SK-N-SH (cell line): ENCODE measurements at regions not wholly inside any gene's neighbourhood (a gene's known extent, or its start where the extent isn't known, plus 50 kb on each side); places are given as distances from the start of the nearest gene placed in this dataset.

Source experiments
- CTCF ChIA-PET: fragments of 300-600, 350-600 bp; formaldehyde crosslinking; extraction: SDS; loops from one replicate; lab custom pipeline; 2021; lab: Yijun Ruan, JAX
- POLR2A ChIA-PET: fragments of 350-600 bp; sonication (Branson Sonifier 250); formaldehyde crosslinking; extraction: SDS; loops from one replicate; lab custom pipeline; 2020; ENCODE audit warnings: antibody characterized with exemption, inconsistent platforms; lab: Yijun Ruan, JAX
- DNase-seq: peaks from one replicate; pipeline ENCODE4 v3.0.0; 2012
- H2AFZ ChIP-seq: fragments of 200-600 bp; sonication (generic); 2 replicates; pipeline ENCODE4 v1.8.1; 2016; ENCODE audit warnings: antibody characterized with exemption, mild to moderate bottlenecking, low read depth
- H3F3A ChIP-seq: fragments of 200-600 bp; sonication (generic); replicated peaks from 2 replicates; pipeline ENCODE3; 2016; ENCODE audit warnings: antibody characterized with exemption, mild to moderate bottlenecking; ENCODE audit not compliant: insufficient read depth
- H3K27ac ChIP-seq, 2 experiments: fragments of 200-500 bp in 1 of 2; fragments of 200-600 bp in 1 of 2; sonication (Bioruptor generic) in 1 of 2; sonication (generic), shearing (Covaris generic) in 1 of 2; 2 replicates each; pipeline versions ENCODE4 v1.5.1 to v1.6.1; 2014 to 2016; ENCODE audit warnings: low read depth in 2 of 2, inconsistent platforms in 1 of 2, low read length in 1 of 2, mild to moderate bottlenecking in 1 of 2, mixed read lengths in 1 of 2
- H3K27me3 ChIP-seq: fragments of 200-600 bp; sonication (generic), shearing (Covaris generic); 2 replicates; pipeline ENCODE4 v1.6.1; 2016; ENCODE audit warnings: mixed run types; ENCODE audit not compliant: insufficient read depth
- H3K36me3 ChIP-seq, 2 experiments: fragments of 200-500 bp in 1 of 2; fragments of 200-600 bp in 1 of 2; sonication (Bioruptor generic) in 1 of 2; sonication (generic) in 1 of 2; replicated peaks in 1 of 2; 2 replicates each; pipeline versions ENCODE3 to v1.5.1; 2014 to 2016; ENCODE audit warnings: low read length in 1 of 2, mild to moderate bottlenecking in 1 of 2; ENCODE audit not compliant: insufficient read depth in 2 of 2, control insufficient read depth in 1 of 2
- H3K4me1 ChIP-seq, 2 experiments: fragments of 200-500 bp in 1 of 2; fragments of 200-600 bp in 1 of 2; sonication (Bioruptor generic) in 1 of 2; sonication (generic), shearing (Covaris generic) in 1 of 2; 2 replicates each; pipeline versions ENCODE4 v1.5.1 to v1.6.1; 2014 to 2016; ENCODE audit warnings: low read depth in 1 of 2, low read length in 1 of 2, mixed run types in 1 of 2; ENCODE audit not compliant: insufficient read depth in 2 of 2, control insufficient read depth in 1 of 2
- H3K4me2 ChIP-seq: fragments of 200-600 bp; sonication (generic), shearing (Covaris generic); 2 replicates; pipeline ENCODE4 v1.6.1; 2017; ENCODE audit warnings: mixed run types
- H3K4me3 ChIP-seq, 2 experiments: fragments of 200-500 bp in 1 of 2; fragments of 200-600 bp in 1 of 2; sonication (Bioruptor generic) in 1 of 2; sonication (generic), shearing (Covaris generic) in 1 of 2; 2 replicates each; pipeline versions ENCODE4 v1.5.1 to v1.8.1; 2014 to 2016; ENCODE audit warnings: low read depth in 2 of 2, inconsistent platforms in 1 of 2, low read length in 1 of 2, mild to moderate bottlenecking in 1 of 2, mixed read lengths in 1 of 2, moderate library complexity in 1 of 2
- H3K79me2 ChIP-seq: fragments of 200-600 bp; sonication (generic); 2 replicates; pipeline ENCODE4 v1.8.1; 2017; ENCODE audit warnings: mild to moderate bottlenecking; ENCODE audit not compliant: insufficient read depth
- H3K9ac ChIP-seq: fragments of 200-600 bp; sonication (generic); 2 replicates; pipeline ENCODE4 v1.6.1; 2017; ENCODE audit warnings: mixed run types
- H3K9me2 ChIP-seq: fragments of 200-600 bp; sonication (generic); 2 replicates; pipeline ENCODE4 v1.6.1; 2017; ENCODE audit warnings: mixed run types
- H3K9me3 ChIP-seq: fragments of 200-600 bp; sonication (generic); 2 replicates; pipeline ENCODE4 v1.6.1; 2017; ENCODE audit warnings: mixed run types, mild to moderate bottlenecking, moderate library complexity
- H4K20me1 ChIP-seq: fragments of 200-600 bp; sonication (generic); 2 replicates; pipeline ENCODE4 v1.6.1; 2017; ENCODE audit warnings: mild to moderate bottlenecking, mixed run types; ENCODE audit not compliant: insufficient read depth
- ELF1 ChIP-seq: IDR thresholded peaks from 2 replicates; pipeline ENCODE4 v1.4.0; 2012
- EP300 ChIP-seq, 2 experiments: IDR thresholded peaks; 2 replicates each; pipeline versions ENCODE4 v1.4.0 to v1.6.1; 2012; ENCODE audit warnings: borderline replicate concordance in 1 of 2, low read depth in 1 of 2, low read length in 1 of 2
- EZH2phosphoT487 ChIP-seq: fragments of 200-600 bp; sonication (generic); IDR thresholded peaks from 2 replicates; pipeline ENCODE4 v1.6.1; 2017; ENCODE audit warnings: low read depth, mixed run types, mild to moderate bottlenecking, antibody characterized with exemption, moderate library complexity, borderline replicate concordance
- FOXJ3 ChIP-seq: sonication (generic); formaldehyde crosslinking; IDR thresholded peaks from 2 replicates; pipeline ENCODE4 v1.5.1; 2020; ENCODE audit warnings: mild to moderate bottlenecking, missing genetic modification reagents
- GABPA ChIP-seq: IDR thresholded peaks from 2 replicates; pipeline ENCODE4 v1.4.0; 2012; ENCODE audit warnings: low read depth, mild to moderate bottlenecking
- GATA2 ChIP-seq: sonication (generic); formaldehyde crosslinking; IDR thresholded peaks from 2 replicates; pipeline ENCODE4 v1.5.0; 2020; ENCODE audit warnings: mild to moderate bottlenecking, missing genetic modification reagents
- JUND ChIP-seq: IDR thresholded peaks from 2 replicates; pipeline ENCODE4 v1.4.0; 2012
- MEF2A ChIP-seq: IDR thresholded peaks from 2 replicates; pipeline ENCODE4 v1.4.0; 2012; ENCODE audit warnings: low read depth, borderline replicate concordance
- MXI1 ChIP-seq: IDR thresholded peaks from 2 replicates; pipeline ENCODE4 v1.6.1; 2012; ENCODE audit warnings: mild to moderate bottlenecking, low read depth, low read length, improper control_type of control experiment
- NFIC ChIP-seq: IDR thresholded peaks from 2 replicates; pipeline ENCODE4 v1.4.0; 2012; ENCODE audit warnings: borderline replicate concordance
- POLR2AphosphoS5 ChIP-seq: IDR thresholded peaks from 2 replicates; pipeline ENCODE4 v1.6.1; 2012; ENCODE audit warnings: low read depth, low read length
- RCOR1 ChIP-seq: fragments of 150-350 bp; IDR thresholded peaks from 2 replicates; pipeline ENCODE4 v1.6.1; 2017; ENCODE audit warnings: antibody characterized with exemption, low read length
- SMC3 ChIP-seq: IDR thresholded peaks from 2 replicates; pipeline ENCODE4 v1.6.1; 2012; ENCODE audit warnings: low read depth, low read length, improper control_type of control experiment
- TCF12 ChIP-seq: IDR thresholded peaks from 2 replicates; pipeline ENCODE4 v1.4.0; 2012
- TEAD4 ChIP-seq: IDR thresholded peaks from 2 replicates; pipeline ENCODE4 v1.4.0; 2012; ENCODE audit warnings: mild to moderate bottlenecking, borderline replicate concordance; ENCODE audit not compliant: insufficient read depth
- WGBS: methylation state at CpG from one replicate; pipeline ENCODE4 v1.1.6; 2017; ENCODE audit warnings: low lambda C conversion rate; 5-methylcytosine and 5-hydroxymethylcytosine counted together
- TF ChIP-seq, protein P1 (sequence below): fragments of 150-350 bp; IDR thresholded peaks from 2 replicates; pipeline ENCODE4 v1.6.1; 2016; ENCODE audit warnings: mild to moderate bottlenecking, low read depth, low read length
- TF ChIP-seq, protein P2 (sequence below): fragments of 150-350 bp; IDR thresholded peaks from 2 replicates; pipeline ENCODE4 v1.6.1; 2017; ENCODE audit warnings: antibody characterized with exemption, low read length, low read depth, borderline replicate concordance
- TF ChIP-seq, protein P3 (sequence below): IDR thresholded peaks from 2 replicates; pipeline ENCODE4 v1.4.0; 2012; ENCODE audit warnings: low read depth, borderline replicate concordance
- TF ChIP-seq, protein P4 (sequence below): fragments of 200-600 bp; sonication (generic); IDR thresholded peaks from 2 replicates; pipeline ENCODE4 v1.6.1; 2017; ENCODE audit warnings: antibody characterized with exemption, mild to moderate bottlenecking, moderate library complexity
- TF ChIP-seq, protein P5 (sequence below): IDR thresholded peaks from 2 replicates; pipeline ENCODE4; 2012
- TF ChIP-seq, protein P6 (sequence below): IDR thresholded peaks from 2 replicates; pipeline ENCODE4 v1.4.0; 2012; ENCODE audit warnings: low read depth

GRCh38 chr16:9655051-9655450 lies 527.2 kb downstream of the GRIN2A start:
- no peak overlapping the region for H3K4me2 ChIP-seq
- H3K4me3 ChIP-seq: no peak overlapping the region
- H3K27ac ChIP-seq: no peak overlapping the region
- H3K4me1 ChIP-seq: no peaks in the 10 kb centered on the region
- no peak overlapping the region for H3K9ac ChIP-seq
- no peaks in the 10 kb centered on the region for H3F3A ChIP-seq
- no peak for DNase-seq
- no peak overlapping the region for H2AFZ ChIP-seq
- no peaks in the 10 kb centered on the region for H3K9me2 ChIP-seq
- no peaks in the 10 kb centered on the region for H4K20me1 ChIP-seq
- no peaks in the 10 kb centered on the region for H3K36me3 ChIP-seq
- ChIA-PET CTCF (interaction anchor here (0.6 kb wide), 1 partner anchor 495 kb away, joined by 4 read pairs; no protein-coding TSS in a partner anchor), POLR2A (no interaction called here)
- TF ChIP-seq EP300 (IDR thresholded peaks at IDR 0.05; ENCODE audit: borderline replicate concordance in 1 of 2, low read depth in 1 of 2, low read length in 1 of 2) (no peak), MXI1 (no peak), RCOR1 (no peak)
- TF ChIP-seq, protein P1, sequence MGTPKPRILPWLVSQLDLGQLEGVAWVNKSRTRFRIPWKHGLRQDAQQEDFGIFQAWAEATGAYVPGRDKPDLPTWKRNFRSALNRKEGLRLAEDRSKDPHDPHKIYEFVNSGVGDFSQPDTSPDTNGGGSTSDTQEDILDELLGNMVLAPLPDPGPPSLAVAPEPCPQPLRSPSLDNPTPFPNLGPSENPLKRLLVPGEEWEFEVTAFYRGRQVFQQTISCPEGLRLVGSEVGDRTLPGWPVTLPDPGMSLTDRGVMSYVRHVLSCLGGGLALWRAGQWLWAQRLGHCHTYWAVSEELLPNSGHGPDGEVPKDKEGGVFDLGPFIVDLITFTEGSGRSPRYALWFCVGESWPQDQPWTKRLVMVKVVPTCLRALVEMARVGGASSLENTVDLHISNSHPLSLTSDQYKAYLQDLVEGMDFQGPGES: no peak
- TF ChIP-seq, protein P2, sequence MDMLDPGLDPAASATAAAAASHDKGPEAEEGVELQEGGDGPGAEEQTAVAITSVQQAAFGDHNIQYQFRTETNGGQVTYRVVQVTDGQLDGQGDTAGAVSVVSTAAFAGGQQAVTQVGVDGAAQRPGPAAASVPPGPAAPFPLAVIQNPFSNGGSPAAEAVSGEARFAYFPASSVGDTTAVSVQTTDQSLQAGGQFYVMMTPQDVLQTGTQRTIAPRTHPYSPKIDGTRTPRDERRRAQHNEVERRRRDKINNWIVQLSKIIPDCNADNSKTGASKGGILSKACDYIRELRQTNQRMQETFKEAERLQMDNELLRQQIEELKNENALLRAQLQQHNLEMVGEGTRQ: no peak
- no peaks in the 10 kb centered on the region for H3K27me3 ChIP-seq
- WGBS: 31% methylated on average over 5 of the region's 5 CpGs
- H3K79me2 ChIP-seq: no peaks in the 10 kb centered on the region
- no peaks in the 10 kb centered on the region for H3K9me3 ChIP-seq

- H3K27ac ChIP-seq: no peak overlapping the region
- WGBS: 24% methylated on average over 3 of the region's 3 CpGs
- ChIA-PET CTCF (interaction anchor here (0.9 to 1.1 kb wide), 3 partner anchors 9 to 399 kb away, joined by 3 to 5 read pairs (median 3); no protein-coding TSS in a partner anchor), POLR2A (no interaction called here)
- H3K9me2 ChIP-seq: no peaks in the 10 kb centered on the region
- no peak overlapping the region for H3K9ac ChIP-seq
- H3K36me3 ChIP-seq: no peaks in the 10 kb centered on the region
- H3K27me3 ChIP-seq: no peaks in the 10 kb centered on the region
- H2AFZ ChIP-seq: no peak overlapping the region
- H3K4me2 ChIP-seq: no peak overlapping the region
- no peaks in the 10 kb centered on the region for H3K4me1 ChIP-seq
- H3K4me3 ChIP-seq: no peak overlapping the region
- no peaks in the 10 kb centered on the region for H3K79me2 ChIP-seq
- no peaks in the 10 kb centered on the region for H3K9me3 ChIP-seq
- no peaks in the 10 kb centered on the region for H4K20me1 ChIP-seq
- DNase-seq: no peak
- no peaks in the 10 kb centered on the region for H3F3A ChIP-seq
- TF ChIP-seq, protein P3, sequence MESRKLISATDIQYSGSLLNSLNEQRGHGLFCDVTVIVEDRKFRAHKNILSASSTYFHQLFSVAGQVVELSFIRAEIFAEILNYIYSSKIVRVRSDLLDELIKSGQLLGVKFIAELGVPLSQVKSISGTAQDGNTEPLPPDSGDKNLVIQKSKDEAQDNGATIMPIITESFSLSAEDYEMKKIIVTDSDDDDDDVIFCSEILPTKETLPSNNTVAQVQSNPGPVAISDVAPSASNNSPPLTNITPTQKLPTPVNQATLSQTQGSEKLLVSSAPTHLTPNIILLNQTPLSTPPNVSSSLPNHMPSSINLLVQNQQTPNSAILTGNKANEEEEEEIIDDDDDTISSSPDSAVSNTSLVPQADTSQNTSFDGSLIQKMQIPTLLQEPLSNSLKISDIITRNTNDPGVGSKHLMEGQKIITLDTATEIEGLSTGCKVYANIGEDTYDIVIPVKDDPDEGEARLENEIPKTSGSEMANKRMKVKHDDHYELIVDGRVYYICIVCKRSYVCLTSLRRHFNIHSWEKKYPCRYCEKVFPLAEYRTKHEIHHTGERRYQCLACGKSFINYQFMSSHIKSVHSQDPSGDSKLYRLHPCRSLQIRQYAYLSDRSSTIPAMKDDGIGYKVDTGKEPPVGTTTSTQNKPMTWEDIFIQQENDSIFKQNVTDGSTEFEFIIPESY: no peak
- TF ChIP-seq, protein P4, sequence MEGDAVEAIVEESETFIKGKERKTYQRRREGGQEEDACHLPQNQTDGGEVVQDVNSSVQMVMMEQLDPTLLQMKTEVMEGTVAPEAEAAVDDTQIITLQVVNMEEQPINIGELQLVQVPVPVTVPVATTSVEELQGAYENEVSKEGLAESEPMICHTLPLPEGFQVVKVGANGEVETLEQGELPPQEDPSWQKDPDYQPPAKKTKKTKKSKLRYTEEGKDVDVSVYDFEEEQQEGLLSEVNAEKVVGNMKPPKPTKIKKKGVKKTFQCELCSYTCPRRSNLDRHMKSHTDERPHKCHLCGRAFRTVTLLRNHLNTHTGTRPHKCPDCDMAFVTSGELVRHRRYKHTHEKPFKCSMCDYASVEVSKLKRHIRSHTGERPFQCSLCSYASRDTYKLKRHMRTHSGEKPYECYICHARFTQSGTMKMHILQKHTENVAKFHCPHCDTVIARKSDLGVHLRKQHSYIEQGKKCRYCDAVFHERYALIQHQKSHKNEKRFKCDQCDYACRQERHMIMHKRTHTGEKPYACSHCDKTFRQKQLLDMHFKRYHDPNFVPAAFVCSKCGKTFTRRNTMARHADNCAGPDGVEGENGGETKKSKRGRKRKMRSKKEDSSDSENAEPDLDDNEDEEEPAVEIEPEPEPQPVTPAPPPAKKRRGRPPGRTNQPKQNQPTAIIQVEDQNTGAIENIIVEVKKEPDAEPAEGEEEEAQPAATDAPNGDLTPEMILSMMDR: no peak
- TF ChIP-seq, protein P5, sequence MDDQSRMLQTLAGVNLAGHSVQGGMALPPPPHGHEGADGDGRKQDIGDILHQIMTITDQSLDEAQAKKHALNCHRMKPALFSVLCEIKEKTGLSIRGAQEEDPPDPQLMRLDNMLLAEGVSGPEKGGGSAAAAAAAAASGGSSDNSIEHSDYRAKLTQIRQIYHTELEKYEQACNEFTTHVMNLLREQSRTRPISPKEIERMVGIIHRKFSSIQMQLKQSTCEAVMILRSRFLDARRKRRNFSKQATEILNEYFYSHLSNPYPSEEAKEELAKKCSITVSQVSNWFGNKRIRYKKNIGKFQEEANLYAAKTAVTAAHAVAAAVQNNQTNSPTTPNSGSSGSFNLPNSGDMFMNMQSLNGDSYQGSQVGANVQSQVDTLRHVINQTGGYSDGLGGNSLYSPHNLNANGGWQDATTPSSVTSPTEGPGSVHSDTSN: no peak
- no peak for TF ChIP-seq ELF1
- TF ChIP-seq SMC3: no peak
- TF ChIP-seq TCF12: no peak
- no peak for TF ChIP-seq FOXJ3 (CRISPR knock-in tag)
- no peak for TF ChIP-seq TEAD4
- no peak for TF ChIP-seq POLR2AphosphoS5
- TF ChIP-seq, protein P2: no peak
- TF ChIP-seq GATA2 (CRISPR knock-in tag): no peak
- TF ChIP-seq EP300 (IDR thresholded peaks at IDR 0.05; ENCODE audit: borderline replicate concordance in 1 of 2, low read depth in 1 of 2, low read length in 1 of 2): no peak
- no peak for TF ChIP-seq EZH2phosphoT487
- TF ChIP-seq GABPA: no peak
- TF ChIP-seq, protein P6, sequence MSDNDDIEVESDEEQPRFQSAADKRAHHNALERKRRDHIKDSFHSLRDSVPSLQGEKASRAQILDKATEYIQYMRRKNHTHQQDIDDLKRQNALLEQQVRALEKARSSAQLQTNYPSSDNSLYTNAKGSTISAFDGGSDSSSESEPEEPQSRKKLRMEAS: no peak
- TF ChIP-seq MEF2A: no peak
- no peak for TF ChIP-seq JUND
- TF ChIP-seq NFIC: no peak
Measured at GRCh38 chr16:9657641-9658040, 524.6 kb downstream of the GRIN2A start.
